ENCODE measurements at regions not wholly inside any gene's neighbourhood (a gene's known extent, or its start where the extent isn't known, plus 50 kb on each side); places are given as distances from the start of the nearest gene placed in this dataset.

DNA sequence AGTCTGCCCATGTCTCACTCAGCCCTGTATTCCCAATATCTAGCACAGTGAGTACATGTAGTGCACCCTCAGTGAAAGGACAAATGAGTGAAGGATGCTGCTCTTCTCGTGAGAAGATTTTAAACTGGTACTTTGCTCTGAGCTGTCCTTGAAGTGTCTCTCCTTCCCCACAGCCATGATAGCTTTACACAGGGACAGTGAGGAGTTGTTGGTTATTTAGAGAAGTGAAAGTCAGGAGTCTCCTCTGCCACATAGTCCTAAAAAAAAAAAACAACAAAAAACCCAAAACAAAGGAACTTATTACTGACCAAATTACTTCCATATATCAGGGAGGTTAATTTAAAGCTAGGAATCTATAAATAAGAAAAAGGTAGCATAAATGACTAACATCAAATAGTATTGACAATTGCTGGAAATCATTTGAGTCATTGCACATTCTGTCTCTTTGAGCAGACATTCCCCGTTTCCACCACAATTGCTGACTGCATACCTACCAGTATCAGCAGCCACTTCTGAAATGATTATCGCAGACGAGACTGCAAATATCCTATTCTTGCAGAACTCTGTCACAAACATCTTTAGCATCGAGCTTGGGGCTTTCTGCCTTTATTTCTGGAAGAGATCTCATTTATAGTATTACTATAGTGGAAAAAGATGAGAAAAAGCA lies 202.1 kb downstream of the PTEN start:
- Histone ChIP-seq H3K14ac (ENCODE audit: low read length) (no peak overlapping the region), H3K79me1 (ENCODE audit: low read depth, low read length) (no peaks in the 10 kb centered on the region), H2BK120ac (ENCODE audit: low read depth, low read length) (no peak overlapping the region), H3K27ac (replicated peaks; ENCODE audit: low read length) (no peak overlapping the region), H3K4me2 (ENCODE audit: insufficient read depth, low read length, poor library complexity, severe bottlenecking) (no peak overlapping the region), H2BK15ac (ENCODE audit: low read length) (no peak overlapping the region), H3K4me1 (ENCODE audit: control insufficient read depth in 2 of 2, insufficient read depth in 1 of 2, low read depth in 1 of 2, low read length in 2 of 2) (peaks cover 0 to 5% of the 10 kb centered on the region in 2 donors), H4K8ac (ENCODE audit: low read depth, low read length) (no peak overlapping the region), H2AFZ (ENCODE audit: low read length) (no peak overlapping the region), H3K36me3 (replicated peaks in 1 of 2; ENCODE audit: control insufficient read depth in 2 of 2, insufficient read depth in 2 of 2, low read length in 2 of 2) (no peaks in the 10 kb centered on the region), H3K4me3 (ENCODE audit: low read length in 2 of 2) (no peak overlapping the region), H3K9me3 (replicated peaks in 1 of 2; ENCODE audit: control insufficient read depth in 2 of 2, insufficient read depth in 1 of 2, low read depth in 1 of 2, low read length in 2 of 2) (no peaks in the 10 kb centered on the region), H3K27me3 (ENCODE audit: control insufficient read depth in 3 of 3, insufficient read depth in 3 of 3, low read depth in 1 of 3, low read length in 3 of 3) (no peaks in the 10 kb centered on the region), H4K91ac (ENCODE audit: low read depth, low read length, poor library complexity) (no peak overlapping the region), H3K9ac (ENCODE audit: low read depth, low read length, poor library complexity) (no peak overlapping the region), H3K23ac (ENCODE audit: low read depth, low read length, poor library complexity) (no peak overlapping the region), H2BK5ac (ENCODE audit: low read length) (no peak overlapping the region), H3K18ac (ENCODE audit: low read length) (no peak overlapping the region), H2AK5ac (ENCODE audit: low read depth, low read length) (no peak overlapping the region), H2BK12ac (ENCODE audit: low read length) (no peak overlapping the region), H3K4ac (ENCODE audit: low read length) (no peak overlapping the region)
- WGBS, 2 donors (ENCODE audit: extremely low coverage in 2 of 2, insufficient read length in 2 of 2, insufficient replicate concordance in 1 of 2): no CpG with 5 or more reads among the region's 5 CpGs
- DNase-seq (ENCODE audit: low spot score): no peak

- no peak overlapping the region for H3K9ac ChIP-seq (ENCODE audit: low read depth, low read length, poor library complexity)
- H3K4me3 ChIP-seq (ENCODE audit: low read length in 2 of 2): no peak overlapping the region
- no peaks in the 10 kb centered on the region for H3K9me3 ChIP-seq (replicated peaks in 1 of 2; ENCODE audit: control insufficient read depth in 2 of 2, insufficient read depth in 1 of 2, low read depth in 1 of 2, low read length in 2 of 2)
- no peak overlapping the region for H2BK120ac ChIP-seq (ENCODE audit: low read depth, low read length)
- H2AK5ac ChIP-seq (ENCODE audit: low read depth, low read length): no peak overlapping the region
- no peaks in the 10 kb centered on the region for H3K36me3 ChIP-seq (replicated peaks in 1 of 2; ENCODE audit: control insufficient read depth in 2 of 2, insufficient read depth in 2 of 2, low read length in 2 of 2)
- no peak overlapping the region for H3K18ac ChIP-seq (ENCODE audit: low read length)
- DNase-seq (ENCODE audit: low spot score): no peak
- no peaks in the 10 kb centered on the region for H3K79me1 ChIP-seq (ENCODE audit: low read depth, low read length)
- H2BK15ac ChIP-seq (ENCODE audit: low read length): no peak overlapping the region
- no peak overlapping the region for H2BK12ac ChIP-seq (ENCODE audit: low read length)
- H3K14ac ChIP-seq (ENCODE audit: low read length): no peak overlapping the region
- no peak overlapping the region for H2BK5ac ChIP-seq (ENCODE audit: low read length)
- peaks cover 0 to 5% of the 10 kb centered on the region in 2 donors for H3K4me1 ChIP-seq (ENCODE audit: control insufficient read depth in 2 of 2, insufficient read depth in 1 of 2, low read depth in 1 of 2, low read length in 2 of 2)
- no peak overlapping the region for H3K4ac ChIP-seq (ENCODE audit: low read length)
- H2AFZ ChIP-seq (ENCODE audit: low read length): no peak overlapping the region
- no peak overlapping the region for H3K27ac ChIP-seq (replicated peaks; ENCODE audit: low read length)
- H3K23ac ChIP-seq (ENCODE audit: low read depth, low read length, poor library complexity): no peak overlapping the region
- no peak overlapping the region for H3K4me2 ChIP-seq (ENCODE audit: insufficient read depth, low read length, poor library complexity, severe bottlenecking)
- no peaks in the 10 kb centered on the region for H3K27me3 ChIP-seq (ENCODE audit: control insufficient read depth in 3 of 3, insufficient read depth in 3 of 3, low read depth in 1 of 3, low read length in 3 of 3)
- H4K8ac ChIP-seq (ENCODE audit: low read depth, low read length): no peak overlapping the region
- WGBS, 2 donors (ENCODE audit: extremely low coverage in 2 of 2, insufficient read length in 2 of 2, insufficient replicate concordance in 1 of 2): no CpG with 5 or more reads among the region's 3 CpGs
- no peak overlapping the region for H4K91ac ChIP-seq (ENCODE audit: low read depth, low read length, poor library complexity)
Measured at GRCh38 chr10:88066319-88066718, 202.9 kb downstream of the PTEN start.

DNA sequence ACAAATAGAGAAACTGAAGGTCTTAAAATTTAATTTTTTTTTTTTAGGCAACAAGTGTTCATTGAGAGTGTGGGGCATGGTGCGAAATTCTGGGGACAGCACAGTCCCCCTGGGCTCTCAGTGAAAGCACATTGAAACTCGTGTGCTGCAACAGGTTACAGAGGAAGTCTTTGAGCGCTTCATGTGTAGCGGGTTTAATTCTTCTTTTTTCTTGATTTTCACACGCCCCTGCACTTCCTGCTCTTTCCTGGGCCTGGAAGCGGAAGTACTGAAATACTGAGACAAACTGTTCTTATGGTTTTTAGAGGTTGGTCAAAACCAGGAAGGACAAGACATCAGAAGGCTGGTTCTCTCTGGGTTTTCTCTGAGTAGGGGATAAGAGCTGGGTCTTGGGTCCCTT lies 203.5 kb downstream of the PTEN start:
- Histone ChIP-seq H3K18ac (ENCODE audit: low read length) (no peak overlapping the region), H3K4ac (ENCODE audit: low read length) (no peak overlapping the region), H2BK12ac (ENCODE audit: low read length) (no peak overlapping the region), H2AFZ (ENCODE audit: low read length) (no peak overlapping the region), H3K9ac (ENCODE audit: low read depth, low read length, poor library complexity) (no peak overlapping the region), H3K36me3 (replicated peaks in 1 of 2; ENCODE audit: control insufficient read depth in 2 of 2, insufficient read depth in 2 of 2, low read length in 2 of 2) (no peaks in the 10 kb centered on the region), H3K27me3 (ENCODE audit: control insufficient read depth in 3 of 3, insufficient read depth in 3 of 3, low read depth in 1 of 3, low read length in 3 of 3) (no peaks in the 10 kb centered on the region), H2BK5ac (ENCODE audit: low read length) (no peak overlapping the region), H4K91ac (ENCODE audit: low read depth, low read length, poor library complexity) (no peak overlapping the region), H3K79me1 (ENCODE audit: low read depth, low read length) (no peaks in the 10 kb centered on the region), H3K4me1 (ENCODE audit: control insufficient read depth in 2 of 2, insufficient read depth in 1 of 2, low read depth in 1 of 2, low read length in 2 of 2) (peaks cover 0 to 5% of the 10 kb centered on the region in 2 donors), H2AK5ac (ENCODE audit: low read depth, low read length) (no peak overlapping the region), H3K14ac (ENCODE audit: low read length) (no peak overlapping the region), H4K8ac (ENCODE audit: low read depth, low read length) (no peak overlapping the region), H2BK120ac (ENCODE audit: low read depth, low read length) (no peak overlapping the region), H2BK15ac (ENCODE audit: low read length) (no peak overlapping the region), H3K23ac (ENCODE audit: low read depth, low read length, poor library complexity) (no peak overlapping the region), H3K9me3 (replicated peaks in 1 of 2; ENCODE audit: control insufficient read depth in 2 of 2, insufficient read depth in 1 of 2, low read depth in 1 of 2, low read length in 2 of 2) (no peaks in the 10 kb centered on the region), H3K27ac (replicated peaks; ENCODE audit: low read length) (no peak overlapping the region), H3K4me2 (ENCODE audit: insufficient read depth, low read length, poor library complexity, severe bottlenecking) (no peak overlapping the region), H3K4me3 (ENCODE audit: low read length in 2 of 2) (no peak overlapping the region)
- DNase-seq (ENCODE audit: low spot score): no peak
- WGBS, 2 donors (ENCODE audit: extremely low coverage in 2 of 2, insufficient read length in 2 of 2, insufficient replicate concordance in 1 of 2): no CpG with 5 or more reads among the region's 6 CpGs

DNA sequence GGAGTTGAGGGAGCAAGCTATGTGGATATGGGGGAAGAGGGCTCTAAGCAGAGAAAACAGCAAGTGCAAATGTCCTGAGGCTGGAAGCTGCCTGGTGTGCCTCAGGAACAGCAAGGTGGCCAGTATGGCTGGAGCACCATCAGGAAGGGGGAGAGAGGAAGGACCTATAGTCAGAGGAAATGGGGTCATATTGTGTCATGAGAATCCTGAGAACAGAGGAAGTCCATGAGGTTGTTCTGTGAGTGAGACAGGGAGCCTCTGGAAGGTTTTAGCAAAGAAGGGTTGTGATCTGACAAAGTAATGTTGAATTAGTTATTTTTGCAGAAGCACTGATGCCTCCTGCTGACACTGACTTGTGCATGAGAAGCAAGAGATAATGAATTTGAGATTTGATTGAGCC lies 204.3 kb downstream of the PTEN start:
- no peak overlapping the region for H2BK12ac ChIP-seq (ENCODE audit: low read length)
- H3K9me3 ChIP-seq (replicated peaks in 1 of 2; ENCODE audit: control insufficient read depth in 2 of 2, insufficient read depth in 1 of 2, low read depth in 1 of 2, low read length in 2 of 2): no peaks in the 10 kb centered on the region
- no peak overlapping the region for H3K9ac ChIP-seq (ENCODE audit: low read depth, low read length, poor library complexity)
- no peak overlapping the region for H3K18ac ChIP-seq (ENCODE audit: low read length)
- no peak overlapping the region for H4K8ac ChIP-seq (ENCODE audit: low read depth, low read length)
- H3K23ac ChIP-seq (ENCODE audit: low read depth, low read length, poor library complexity): no peak overlapping the region
- DNase-seq (ENCODE audit: low spot score): no peak
- no peak overlapping the region for H3K4me3 ChIP-seq (ENCODE audit: low read length in 2 of 2)
- no peak overlapping the region for H2BK15ac ChIP-seq (ENCODE audit: low read length)
- H3K27ac ChIP-seq (replicated peaks; ENCODE audit: low read length): no peak overlapping the region
- no peak overlapping the region for H2AFZ ChIP-seq (ENCODE audit: low read length)
- peaks cover 0 to 2% of the 10 kb centered on the region in 2 donors for H3K4me1 ChIP-seq (ENCODE audit: control insufficient read depth in 2 of 2, insufficient read depth in 1 of 2, low read depth in 1 of 2, low read length in 2 of 2)
- no peak overlapping the region for H3K4me2 ChIP-seq (ENCODE audit: insufficient read depth, low read length, poor library complexity, severe bottlenecking)
- no peaks in the 10 kb centered on the region for H3K36me3 ChIP-seq (replicated peaks in 1 of 2; ENCODE audit: control insufficient read depth in 2 of 2, insufficient read depth in 2 of 2, low read length in 2 of 2)
- H2BK120ac ChIP-seq (ENCODE audit: low read depth, low read length): no peak overlapping the region
- H2AK5ac ChIP-seq (ENCODE audit: low read depth, low read length): no peak overlapping the region
- no peaks in the 10 kb centered on the region for H3K27me3 ChIP-seq (ENCODE audit: control insufficient read depth in 3 of 3, insufficient read depth in 3 of 3, low read depth in 1 of 3, low read length in 3 of 3)
- no peak overlapping the region for H4K91ac ChIP-seq (ENCODE audit: low read depth, low read length, poor library complexity)
- no peak overlapping the region for H3K4ac ChIP-seq (ENCODE audit: low read length)
- H3K79me1 ChIP-seq (ENCODE audit: low read depth, low read length): no peaks in the 10 kb centered on the region
- no peak overlapping the region for H2BK5ac ChIP-seq (ENCODE audit: low read length)
- H3K14ac ChIP-seq (ENCODE audit: low read length): no peak overlapping the region
